A673 (cell line): ENCODE measurements at regions not wholly inside any gene's neighbourhood (a gene's known extent, or its start where the extent isn't known, plus 50 kb on each side); places are given as distances from the start of the nearest gene placed in this dataset.

Source experiments
- CTCF ChIP-seq: fragments of 300-800, 200-600 bp; sonication (generic); conservative IDR thresholded peaks from 2 replicates; pipeline ENCODE4 v1.5.1; 2017; ENCODE audit warnings: low read depth, mild to moderate bottlenecking, antibody characterized with exemption, low read length, moderate library complexity, mixed read lengths
- EZH2 ChIP-seq: fragments of 200-600 bp; sonication (generic); IDR thresholded peaks from 2 replicates; pipeline ENCODE4 v1.6.1; 2017; ENCODE audit warnings: borderline replicate concordance, low read depth, mild to moderate bottlenecking, mixed read lengths, antibody characterized with exemption, low read length; ENCODE audit not compliant: poor library complexity, severe bottlenecking

- TF ChIP-seq EZH2 (no peak), CTCF (no peak)
These were observed 318.3 kb upstream of the GRAMD2B start for GRCh38 chr5:126104951-126105350.
